ENCODE measurements at regions not wholly inside any gene's neighbourhood (a gene's known extent, or its start where the extent isn't known, plus 50 kb on each side); places are given as distances from the start of the nearest gene placed in this dataset.
A peak's percentile ranks its signal among the peaks of the same experiment; 100 is the strongest.

DNA sequence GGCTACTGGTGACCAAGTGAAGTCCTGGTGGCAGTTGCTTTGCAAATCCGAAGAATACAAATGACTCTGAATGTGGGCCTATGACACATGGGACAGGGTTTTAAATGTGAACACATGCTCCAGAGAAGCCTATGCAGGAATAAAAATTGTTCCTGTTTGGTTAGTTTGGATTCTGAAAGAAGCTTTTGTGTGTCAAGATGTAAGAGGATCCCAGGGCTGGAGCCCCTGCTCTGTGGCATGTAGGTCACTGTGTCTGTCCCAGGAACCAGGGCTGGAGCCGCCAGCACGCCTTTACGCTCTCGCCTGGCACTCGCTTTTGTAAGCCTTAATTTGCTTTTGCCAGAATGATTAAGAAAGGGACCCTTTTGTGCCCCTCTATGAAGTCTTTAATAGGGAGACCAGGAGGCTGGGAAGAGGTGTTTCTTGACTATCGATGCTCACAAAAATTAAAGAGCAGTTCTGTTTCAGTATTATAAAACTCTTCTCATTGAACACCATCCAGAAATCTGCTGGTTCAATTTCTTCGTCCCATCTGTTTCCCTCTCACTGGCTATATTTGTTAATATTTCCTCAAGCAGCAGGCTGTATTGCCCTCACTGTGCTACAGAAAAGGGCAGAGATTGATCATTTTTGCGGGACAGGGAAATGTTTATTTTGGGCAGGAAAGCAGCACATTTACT, 532.7 kb upstream of the POU3F3 start:
- DNase-seq (ENCODE audit: low spot score): no peak

DNA sequence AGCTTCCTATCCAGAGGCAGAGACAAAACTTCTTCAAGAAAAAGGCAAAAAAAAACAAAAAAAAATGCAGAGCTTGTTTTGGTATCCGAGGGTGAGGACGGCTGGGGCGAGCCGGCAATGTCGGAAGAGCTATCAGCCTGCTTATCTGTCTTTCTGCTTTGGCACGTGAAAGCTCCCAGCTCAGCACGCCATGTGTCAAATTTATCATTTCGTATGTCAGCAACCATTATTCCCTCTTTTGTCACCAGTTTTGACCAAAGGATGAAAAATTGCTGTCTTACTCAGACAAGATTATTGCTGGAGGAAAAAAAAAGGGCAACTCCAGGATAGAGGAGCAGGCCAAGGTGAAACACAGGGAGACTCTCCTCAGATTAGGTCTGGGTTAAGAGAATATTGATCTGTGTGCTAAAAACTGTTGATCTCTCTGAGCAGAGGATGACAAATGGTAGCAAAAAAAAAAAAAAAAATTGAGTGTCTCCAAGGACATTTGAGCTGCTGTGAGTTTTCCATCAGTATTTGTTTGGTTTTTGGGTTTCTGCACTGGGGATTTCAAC, 532.0 kb upstream of the POU3F3 start:
- no peak for DNase-seq (ENCODE audit: low spot score)

DNA sequence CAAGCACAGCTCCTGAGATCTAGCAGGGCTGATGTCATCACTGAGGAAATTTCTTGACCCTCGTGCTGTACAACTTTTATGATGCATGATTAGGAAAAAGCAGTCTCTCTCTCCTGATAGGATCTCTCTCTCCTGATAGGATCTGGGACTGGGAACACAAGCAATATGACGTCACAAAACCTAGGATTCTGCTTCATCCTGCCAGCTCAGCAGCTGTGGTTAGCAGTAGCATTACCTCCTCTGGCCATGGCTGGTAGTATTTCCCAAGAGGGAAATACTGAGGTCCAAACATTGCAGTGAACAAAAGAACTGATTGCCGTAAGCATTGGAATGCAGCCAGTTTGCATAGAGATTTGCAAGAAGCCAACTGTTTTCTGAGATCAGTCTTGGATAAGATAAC, 521.2 kb upstream of the POU3F3 start:
- DNase-seq (ENCODE audit: low spot score): peak; percentile 16

DNA sequence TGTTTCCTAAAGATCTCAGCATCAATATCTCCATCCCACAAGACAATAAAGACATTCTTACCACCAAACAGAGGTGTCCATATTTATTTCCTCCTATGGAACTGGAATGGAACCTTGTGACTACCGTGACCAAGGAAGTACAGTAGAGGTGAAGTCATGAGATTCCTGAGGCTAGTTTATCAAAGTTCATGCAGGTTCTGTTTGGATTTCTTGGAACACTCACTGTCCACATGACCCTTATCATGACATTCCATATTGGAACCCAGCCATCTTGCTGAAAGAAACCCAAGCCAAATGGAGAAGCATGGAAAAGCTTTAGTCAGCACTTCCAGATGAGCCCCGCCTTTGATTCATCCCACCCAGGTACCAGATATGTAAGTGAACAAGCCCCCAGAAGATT, 516.0 kb upstream of the POU3F3 start:
- no peak for DNase-seq (ENCODE audit: low spot score)

DNA sequence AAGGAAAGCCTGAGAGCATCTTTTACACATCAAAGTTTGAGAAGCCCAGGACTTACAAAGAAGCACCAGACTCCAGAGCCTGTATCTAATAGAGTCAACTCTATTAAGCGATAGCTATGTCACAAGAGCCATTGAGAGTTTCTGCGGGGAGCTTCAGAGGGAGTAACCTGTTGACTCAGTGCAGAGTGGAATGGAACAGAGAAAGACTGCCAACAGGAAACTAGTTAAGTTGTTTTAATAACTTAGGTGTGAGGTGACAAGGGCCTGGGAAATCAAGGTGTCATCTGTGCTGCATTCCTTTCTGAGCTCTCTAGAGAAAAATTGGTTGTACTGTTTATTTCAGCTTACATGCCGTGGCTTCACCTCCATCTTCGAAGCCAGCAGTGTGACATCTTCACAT, 513.8 kb upstream of the POU3F3 start:
- no peak for DNase-seq (ENCODE audit: low spot score)

DNA sequence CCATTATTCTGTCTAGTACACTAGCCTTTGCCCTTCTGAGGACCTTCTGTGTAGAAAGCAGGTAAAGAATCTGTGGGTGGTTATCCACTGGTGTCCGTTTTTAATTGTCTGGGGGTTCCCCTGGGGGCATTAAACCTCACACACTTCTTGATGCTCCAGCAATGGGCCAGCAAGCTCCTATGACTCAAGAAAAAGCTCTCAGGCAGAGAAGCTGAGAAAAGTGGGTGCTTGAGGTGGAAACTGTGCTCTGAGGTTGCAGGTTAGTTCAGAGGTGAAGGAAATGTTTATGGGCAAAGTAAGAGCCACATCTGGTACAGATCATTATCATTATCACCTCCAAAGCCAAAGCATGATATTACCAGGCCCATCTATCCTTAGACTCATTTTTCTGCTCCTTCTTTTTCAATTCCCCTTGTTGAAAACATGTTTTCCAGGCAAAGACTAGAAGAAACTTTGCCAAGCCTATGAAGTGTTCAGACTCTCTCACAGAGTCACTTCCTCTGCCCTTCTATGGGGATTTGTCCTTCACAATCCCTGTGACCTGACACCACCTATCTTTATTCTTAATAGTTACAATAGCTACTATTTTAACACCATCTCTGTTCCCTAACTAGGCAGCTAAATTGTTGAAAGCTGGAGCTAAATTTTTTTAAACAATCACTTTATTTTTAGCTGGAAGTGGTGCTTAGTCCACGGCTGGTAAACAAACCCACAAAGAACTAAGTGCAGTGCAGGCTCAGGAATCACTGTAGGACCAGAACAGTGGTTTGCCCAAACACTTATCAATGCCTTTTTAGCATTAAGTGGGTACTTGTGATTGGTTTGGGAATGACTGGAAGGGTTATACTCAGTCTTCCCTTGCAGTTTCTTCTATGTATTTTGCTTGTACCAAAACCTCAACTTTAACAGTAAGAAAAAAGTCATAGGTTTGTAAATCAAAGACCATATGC, 512.8 kb upstream of the POU3F3 start:
- DNase-seq (ENCODE audit: low spot score): no peak

DNA sequence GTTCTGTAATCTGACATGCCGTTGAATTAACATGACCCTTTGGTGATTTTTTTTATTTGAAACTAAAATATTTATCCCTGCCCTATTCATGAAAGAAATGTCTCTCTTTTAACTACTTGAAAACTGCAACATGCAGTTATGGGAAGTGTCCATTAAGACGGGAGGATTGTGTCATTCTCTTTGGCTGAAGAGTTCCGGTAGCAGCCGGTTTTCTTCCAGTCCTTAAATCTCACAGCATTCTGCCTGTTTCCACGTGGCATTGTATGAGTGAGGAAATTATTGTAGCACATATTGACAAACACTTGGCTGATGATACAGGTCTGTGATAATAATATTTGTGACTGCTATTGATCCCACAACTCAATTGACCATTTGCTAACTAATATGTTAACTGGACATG, 509.6 kb upstream of the POU3F3 start:
- DNase-seq (ENCODE audit: low spot score): no peak

DNA sequence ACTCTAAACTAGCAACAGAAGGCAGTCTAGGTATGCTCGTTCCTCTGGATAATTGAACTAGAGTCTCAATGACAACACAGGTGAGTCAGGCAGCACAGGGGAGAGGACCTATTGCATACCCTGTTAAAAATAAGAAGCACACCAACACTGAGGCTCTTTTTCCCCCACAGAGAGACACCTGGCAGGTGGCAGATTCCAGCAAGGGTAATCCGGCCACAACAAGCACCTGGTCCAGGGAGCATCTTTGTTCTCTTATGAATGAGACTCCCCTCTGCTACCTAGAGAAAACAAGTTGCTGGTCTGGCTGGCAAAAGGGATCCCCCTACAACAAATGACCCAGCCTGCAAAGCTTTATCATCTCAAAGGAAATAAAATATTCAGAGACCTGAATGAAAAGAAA, 508.9 kb upstream of the POU3F3 start:
- peak; percentile 11 for DNase-seq (ENCODE audit: low spot score)

DNA sequence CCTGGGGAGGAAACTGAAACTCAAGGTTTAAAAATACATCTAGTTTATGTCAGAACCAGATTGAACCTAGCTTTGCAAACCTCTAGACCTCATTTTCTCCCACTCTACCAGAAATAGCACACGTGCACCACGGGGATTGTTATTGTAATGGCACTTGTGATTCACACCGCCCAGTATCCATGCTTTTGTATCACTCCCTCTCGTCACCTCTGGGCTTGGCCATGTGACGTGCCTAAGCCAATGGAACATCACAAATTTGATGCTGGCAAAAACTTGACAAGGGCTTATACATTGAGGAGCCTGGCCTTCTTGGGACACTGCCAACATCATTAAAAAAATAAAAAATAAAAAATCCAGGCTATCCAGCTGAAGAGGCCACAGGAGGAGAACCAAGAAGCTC, 495.8 kb upstream of the POU3F3 start:
- no peak for DNase-seq (ENCODE audit: low spot score)

DNA sequence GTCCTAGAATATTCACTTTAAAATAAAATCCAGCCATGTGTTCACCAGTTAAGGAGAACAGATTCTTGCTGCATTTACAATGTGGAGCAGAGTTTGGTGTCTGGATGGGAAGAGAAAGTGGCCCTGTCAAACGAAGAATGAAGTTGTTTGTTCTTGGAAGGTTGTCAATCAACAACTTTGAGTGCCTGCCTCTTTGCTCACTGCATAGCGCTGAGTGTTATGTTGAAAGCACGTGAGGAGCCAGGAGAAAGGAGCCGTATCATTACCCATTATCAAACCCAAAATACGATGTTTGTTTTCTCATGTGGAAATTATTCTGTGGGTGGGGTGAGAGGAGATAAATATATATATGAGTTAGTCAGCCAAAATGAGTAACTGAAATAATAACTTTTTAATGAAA, 492.5 kb upstream of the POU3F3 start:
- DNase-seq (ENCODE audit: low spot score): no peak

DNA sequence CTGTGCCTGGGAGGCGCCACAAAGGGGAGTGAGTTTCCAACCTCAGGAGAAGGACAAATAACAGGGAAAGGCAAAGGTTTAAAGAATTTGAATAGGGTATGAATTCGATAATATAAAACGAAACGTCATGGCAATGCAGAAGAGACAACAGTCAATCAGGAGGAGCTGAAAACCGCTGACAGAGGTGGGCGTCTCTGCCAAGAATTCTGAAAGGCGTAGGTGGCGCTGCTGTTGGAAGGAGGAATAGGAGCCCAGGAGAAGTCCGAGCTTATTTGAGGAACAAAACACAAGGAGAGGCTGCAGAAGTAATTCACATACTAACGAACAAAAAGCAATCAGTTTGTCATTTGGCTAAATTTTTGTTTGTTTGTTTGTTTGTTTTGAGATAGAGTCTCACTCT, 485.8 kb upstream of the POU3F3 start:
- DNase-seq (ENCODE audit: low spot score): no peak

DNA sequence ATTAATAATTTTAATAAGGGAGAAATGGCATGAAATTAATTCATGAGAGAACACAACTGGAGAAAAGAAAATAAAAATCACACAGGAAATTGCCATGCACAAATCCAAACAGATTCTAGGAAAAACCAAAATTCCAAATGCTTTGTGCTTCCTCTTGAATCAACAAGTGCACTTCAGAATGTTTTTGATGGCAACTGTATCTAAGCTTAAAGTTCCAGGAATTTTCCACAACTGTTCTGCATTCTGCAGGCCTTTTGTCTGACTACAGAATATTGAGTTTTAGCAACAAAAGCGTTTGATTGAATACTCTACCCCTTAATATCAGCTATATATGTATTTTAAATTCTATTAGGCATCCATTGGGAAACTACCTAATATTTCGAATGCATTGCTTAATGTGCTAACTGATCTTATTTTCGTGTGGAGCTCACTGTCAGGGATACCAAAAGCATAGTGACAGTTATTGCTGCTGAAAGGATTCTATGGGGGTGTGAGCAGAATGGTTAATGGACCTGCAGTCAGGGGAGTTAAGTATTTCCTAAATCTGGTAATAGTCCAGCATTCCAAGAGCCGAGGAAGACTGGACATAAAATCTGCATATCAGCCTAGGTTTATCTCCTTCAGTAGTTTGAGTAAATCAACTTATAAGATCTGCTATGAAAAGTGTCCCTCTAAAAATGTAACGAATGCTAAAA, 482.7 kb upstream of the POU3F3 start:
- DNase-seq (ENCODE audit: low spot score): no peak

DNA sequence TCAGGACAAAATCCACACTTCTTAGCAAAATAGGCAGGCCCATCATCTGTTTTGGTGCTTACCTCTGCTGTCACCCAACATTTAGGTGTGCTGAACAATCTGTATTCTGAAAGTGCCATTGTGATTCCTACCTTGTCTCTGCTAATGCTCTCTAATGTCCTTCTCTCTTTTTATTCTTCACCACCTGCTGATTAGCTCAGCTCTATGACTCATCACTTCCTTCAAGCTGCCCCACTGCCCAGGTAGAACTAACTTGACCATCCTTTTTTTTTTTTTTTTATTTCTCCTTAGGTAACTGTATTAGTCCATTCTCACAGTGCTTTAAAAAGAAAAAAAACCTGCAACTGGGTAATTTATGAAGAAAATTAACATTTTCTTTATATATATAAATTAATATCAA, 478.7 kb upstream of the POU3F3 start:
- DNase-seq (ENCODE audit: low spot score): peak; percentile 12

DNA sequence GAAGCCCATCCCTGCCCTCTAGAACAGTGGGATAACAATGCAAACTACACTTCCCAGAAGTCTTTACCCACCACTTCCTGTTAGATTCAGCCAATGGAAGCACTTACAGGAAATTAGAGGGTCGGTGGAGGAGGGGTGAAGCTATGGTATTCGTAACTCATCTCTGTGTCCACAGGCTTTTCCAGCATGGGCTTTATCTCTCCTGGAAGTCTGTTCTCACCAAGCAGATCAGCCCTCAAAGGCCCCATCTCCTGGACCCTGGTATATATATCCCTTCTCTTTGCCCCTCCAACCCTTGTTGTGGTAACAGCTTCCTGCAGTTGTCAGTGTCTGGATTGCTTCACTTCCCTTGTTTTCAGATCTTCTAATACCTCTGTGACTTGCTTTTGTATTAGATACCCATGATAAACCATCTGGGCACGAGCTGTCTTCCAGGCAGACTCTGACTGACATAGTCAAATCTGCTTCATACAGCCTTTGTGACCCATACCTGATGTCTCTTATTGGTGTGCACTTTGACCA, 475.0 kb upstream of the POU3F3 start:
- DNase-seq (ENCODE audit: low spot score): peak; percentile 73

DNA sequence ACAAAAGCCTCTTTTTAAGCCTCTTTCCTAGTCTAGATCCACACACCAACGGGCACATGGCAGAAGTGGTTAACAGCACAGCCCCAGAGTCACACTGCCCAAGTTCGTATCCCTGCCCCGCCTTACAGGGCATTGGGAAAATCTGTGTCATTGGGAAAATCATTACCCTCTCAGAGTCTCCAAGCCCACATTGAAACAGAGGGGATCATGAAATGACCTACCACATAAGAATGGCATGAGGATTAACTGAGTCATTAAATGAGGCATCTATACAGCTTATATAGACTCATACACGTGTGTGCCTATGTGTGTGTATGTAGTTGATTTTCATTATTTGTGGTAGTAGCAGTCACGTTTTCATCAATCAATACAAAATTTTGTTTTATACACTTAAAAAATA, 469.0 kb upstream of the POU3F3 start:
- no peak for DNase-seq (ENCODE audit: low spot score)

DNA sequence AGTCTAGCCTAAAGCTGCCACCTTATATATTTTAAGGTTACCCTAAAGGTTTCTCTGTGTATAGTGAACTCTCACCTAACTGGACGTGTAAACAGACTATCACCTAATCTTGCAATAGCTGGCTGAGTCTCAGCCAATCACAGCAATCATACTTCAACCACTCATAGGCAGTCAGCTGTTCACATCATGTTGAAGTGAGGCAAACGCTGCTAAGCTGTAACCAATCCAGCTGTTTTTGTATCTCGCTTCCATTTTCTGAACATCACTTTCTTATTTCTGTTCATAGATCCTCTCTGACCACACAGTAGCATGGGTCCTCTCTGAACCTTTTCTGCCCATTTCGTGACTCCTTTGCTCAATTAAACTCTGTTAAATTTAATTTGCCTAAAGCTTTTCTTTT, 468.2 kb upstream of the POU3F3 start:
- DNase-seq (ENCODE audit: low spot score): no peak

DNA sequence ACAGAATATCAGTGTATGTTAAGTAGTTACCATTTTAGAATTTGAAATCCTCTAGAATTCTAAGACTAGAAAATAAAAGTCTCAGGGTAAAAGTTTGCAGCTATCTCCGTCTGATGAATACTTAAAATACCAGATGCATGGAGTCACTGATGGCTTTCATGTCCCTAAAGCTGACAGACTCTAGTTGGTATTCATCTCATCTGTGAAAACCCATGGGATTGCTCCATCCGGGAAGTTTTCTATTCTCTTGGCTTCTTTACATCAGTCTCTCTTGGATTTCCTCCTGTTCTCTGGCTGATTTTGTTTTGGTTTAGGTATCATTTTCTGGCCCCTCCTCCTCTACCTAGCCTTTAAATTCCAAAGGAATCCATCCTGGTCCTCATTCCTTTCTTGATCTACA, 465.6 kb upstream of the POU3F3 start:
- DNase-seq (ENCODE audit: low spot score): no peak

DNA sequence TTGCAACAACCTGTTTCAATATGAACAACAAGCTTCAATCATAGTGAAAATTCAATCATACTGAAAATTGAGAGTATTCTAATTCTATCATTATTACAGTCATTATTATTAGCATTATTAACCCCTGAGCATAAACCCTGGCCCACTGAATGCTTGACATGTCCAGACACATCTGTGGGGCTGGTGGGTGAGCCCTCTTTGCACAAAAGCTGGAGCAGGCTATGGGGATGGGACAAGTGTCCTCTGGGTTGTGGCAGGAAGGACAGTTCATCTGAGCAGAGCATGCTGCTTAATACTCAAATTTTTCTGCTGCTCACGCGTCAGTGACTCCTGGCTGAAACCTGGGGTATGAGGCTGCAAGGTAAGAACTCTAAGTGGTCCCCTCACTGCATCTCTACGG, 451.1 kb upstream of the POU3F3 start:
- no peak for DNase-seq (ENCODE audit: low spot score)

DNA sequence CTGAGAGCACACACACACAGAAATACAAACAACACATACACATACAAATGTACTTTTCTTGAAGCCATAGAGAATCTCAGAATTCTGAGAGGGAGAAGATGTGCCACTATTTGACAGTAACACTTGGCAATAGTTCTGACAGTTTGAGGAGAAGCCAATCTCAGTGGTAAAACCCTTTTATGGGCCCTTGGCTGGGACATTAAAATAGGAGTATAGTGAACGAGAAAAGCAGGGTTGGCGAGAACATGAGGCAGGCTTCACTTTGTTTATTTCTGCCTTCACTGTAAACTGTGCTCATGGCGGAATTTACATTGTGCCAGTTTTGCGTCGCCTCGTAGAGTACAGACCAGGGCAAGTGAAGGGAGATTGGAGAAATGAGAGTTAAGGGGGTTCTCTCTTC, 449.4 kb upstream of the POU3F3 start:
- DNase-seq (ENCODE audit: low spot score): no peak

DNA sequence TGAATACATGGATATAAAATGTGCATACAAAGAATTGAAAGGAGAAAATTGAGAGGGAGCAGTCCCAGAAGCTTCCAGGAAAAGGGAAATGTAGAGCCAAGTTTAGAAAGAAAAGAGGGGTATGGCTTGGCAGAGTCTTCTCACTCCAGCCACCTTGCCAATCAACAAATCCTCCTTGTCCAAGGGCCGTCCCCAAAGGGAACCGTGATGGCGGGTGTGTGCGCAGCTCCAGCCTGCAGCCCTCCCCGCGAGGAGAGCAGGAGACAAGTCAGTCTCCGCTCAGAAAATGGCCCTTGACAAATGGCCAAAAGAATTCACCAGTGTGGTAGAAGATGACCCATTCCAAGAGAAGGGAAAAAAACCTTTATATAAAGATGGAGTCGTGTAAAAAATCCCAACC, 448.3 kb upstream of the POU3F3 start:
- no peak for DNase-seq (ENCODE audit: low spot score)

DNA sequence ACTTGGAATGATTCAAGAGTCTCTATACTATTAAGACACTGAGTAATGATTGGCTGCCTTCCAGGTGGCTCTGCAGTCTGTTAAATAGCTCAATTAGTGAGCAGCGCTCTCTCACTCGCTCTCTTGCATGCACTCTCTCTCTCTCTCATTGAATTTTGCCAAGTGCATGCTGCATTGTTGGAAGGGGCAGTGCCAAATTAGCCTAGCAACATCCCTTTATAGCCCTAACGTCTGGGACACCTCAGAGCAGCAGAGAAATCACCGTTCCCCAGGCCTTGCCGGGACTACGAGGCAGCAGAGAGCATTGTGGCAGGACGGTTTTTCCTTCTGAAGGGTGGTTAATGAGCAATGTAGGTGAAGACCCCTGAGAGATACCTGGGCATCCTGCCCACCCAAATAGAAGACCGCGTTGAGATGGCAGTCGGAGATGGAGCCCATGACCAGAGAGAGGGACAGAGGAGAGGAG, 447.6 kb upstream of the POU3F3 start:
- DNase-seq (ENCODE audit: low spot score): no peak

DNA sequence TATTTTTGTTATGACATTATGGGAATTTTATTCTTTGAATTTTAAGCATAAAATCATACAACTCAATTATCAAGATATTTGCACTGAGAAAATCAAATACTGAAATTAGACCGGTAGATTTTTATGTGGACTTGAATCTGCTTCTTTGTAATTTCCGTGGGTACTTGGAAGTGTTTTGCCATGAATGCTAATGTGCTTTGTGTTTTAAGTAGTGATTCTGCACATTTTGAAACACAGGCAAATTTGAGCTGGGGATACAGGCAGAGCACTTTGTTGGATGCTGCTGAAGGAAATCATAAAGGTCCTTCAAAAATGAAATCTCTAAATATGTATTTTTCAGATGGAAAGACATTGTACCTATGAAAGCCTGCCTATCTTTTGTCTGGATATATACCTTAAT, 446.3 kb upstream of the POU3F3 start:
- no peak for DNase-seq (ENCODE audit: low spot score)

Measured in iPS-NIHi11 (cell line).